ENCODE measurements at regions not wholly inside any gene's neighbourhood (a gene's known extent, or its start where the extent isn't known, plus 50 kb on each side); places are given as distances from the start of the nearest gene placed in this dataset.

DNA sequence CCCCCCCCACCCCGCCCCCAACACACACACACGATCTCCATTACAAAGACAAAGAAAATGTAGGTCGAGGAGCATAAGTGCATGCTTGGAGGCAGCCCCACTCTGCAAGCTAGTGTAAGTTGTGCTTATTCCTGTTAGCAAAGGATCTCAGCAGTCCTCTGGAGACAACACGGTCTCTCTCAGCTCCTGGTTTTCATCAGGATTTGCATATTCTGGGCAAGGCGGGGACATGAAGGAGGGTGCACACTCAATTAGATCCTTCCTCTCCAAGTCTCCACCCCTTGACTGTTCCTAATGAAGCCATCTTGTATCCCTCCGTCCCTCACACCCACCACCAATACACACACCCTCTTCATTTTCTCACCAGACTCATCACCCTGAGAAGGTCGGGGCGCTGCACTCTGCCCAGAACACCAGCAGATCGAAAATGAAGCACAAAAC is 63.8 kb downstream of the MRPL46 start:
- ChIA-PET CTCF (interaction anchor here (0.7 to 2.6 kb wide), 2 partner anchors 8 to 10 kb away, joined by 3 to 7 read pairs; no protein-coding TSS in a partner anchor), POLR2A (no interaction called here)
- DNase-seq (ENCODE audit: low read depth, low spot score), result no peak
- TF ChIP-seq, protein P1, sequence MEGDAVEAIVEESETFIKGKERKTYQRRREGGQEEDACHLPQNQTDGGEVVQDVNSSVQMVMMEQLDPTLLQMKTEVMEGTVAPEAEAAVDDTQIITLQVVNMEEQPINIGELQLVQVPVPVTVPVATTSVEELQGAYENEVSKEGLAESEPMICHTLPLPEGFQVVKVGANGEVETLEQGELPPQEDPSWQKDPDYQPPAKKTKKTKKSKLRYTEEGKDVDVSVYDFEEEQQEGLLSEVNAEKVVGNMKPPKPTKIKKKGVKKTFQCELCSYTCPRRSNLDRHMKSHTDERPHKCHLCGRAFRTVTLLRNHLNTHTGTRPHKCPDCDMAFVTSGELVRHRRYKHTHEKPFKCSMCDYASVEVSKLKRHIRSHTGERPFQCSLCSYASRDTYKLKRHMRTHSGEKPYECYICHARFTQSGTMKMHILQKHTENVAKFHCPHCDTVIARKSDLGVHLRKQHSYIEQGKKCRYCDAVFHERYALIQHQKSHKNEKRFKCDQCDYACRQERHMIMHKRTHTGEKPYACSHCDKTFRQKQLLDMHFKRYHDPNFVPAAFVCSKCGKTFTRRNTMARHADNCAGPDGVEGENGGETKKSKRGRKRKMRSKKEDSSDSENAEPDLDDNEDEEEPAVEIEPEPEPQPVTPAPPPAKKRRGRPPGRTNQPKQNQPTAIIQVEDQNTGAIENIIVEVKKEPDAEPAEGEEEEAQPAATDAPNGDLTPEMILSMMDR (IDR thresholded peaks at IDR 0.05; ENCODE audit: insufficient read depth, low read length, missing control alignments), result no peak
- no peak overlapping the region for H3K4me3 ChIP-seq (ENCODE audit: low read depth, low read length)

DNA sequence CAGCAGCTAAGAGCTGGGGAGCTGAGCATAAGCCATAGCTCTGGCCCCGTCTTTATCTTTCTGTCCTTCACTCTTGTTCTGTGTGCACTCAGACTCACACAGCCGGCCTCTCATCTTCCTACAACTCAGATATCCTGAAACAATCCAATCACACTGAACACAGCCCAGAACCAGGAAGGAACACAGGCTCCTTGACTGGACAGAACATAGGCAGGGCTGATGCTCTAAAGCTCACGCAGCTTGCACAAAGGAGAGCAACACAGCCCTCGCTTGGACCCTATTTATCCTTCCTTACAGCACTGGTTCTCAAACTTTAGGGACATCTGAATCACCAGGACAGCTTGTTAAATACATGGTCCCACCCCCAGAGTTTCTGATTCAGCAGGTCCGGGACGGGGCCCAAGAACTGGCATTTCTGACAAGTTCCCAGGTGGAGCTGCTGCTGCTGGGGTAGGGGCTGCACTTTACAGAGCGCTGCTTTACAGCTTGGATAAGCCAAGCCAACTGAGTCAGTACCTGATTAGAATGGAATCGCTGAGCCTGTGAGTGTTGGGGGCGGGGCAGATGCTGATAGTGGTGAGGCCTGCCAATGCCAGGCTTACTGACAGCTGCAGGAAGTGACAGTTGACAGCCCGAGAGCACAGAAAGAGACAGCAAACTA is 65.1 kb downstream of the MRPL46 start:
- TF ChIP-seq, protein P1 (IDR thresholded peaks at IDR 0.05; ENCODE audit: insufficient read depth, low read length, missing control alignments), result no peak
- H3K4me3 ChIP-seq (ENCODE audit: low read depth, low read length), result no peak overlapping the region
- DNase-seq (ENCODE audit: low read depth, low spot score), result no peak
- ChIA-PET POLR2A (no interaction called here), CTCF (interaction anchor here (2.6 kb wide), 1 partner anchor 9 kb away, joined by 7 read pairs; no protein-coding TSS in a partner anchor)

DNA sequence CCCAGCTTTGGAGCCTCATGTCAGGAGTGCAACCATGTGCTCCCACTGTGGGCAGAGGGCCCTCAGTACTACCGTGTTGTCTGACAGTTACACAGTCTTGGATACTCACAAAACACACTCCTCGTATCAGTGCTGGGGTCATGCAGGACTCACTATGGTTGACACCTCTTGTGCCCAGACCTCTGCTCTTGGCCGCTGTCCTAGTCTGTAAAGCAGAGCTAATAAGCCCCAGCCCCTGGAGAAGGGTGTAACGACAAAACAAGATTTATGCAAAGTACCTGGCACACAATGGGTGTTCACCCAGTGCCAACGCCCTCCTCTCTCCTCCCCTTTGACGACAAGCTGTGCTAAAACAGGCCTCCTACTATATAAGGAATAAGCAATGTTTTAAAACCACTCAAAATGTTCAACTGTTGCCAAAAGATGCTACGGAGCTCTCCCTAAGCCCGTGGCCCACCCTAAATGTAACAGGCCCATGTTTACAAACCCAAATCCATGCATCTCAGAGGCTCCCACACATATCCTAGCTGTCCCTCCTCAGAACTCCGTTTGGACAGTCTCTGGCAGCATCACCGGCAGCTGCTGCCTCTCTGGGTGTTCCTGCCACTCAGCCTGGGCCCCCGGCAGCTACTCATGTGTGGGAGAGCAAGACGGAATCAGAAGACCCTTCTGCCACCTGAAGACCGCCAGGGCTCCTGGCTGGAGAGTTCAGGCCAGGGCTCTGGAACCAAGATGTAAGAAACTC is 65.8 kb downstream of the MRPL46 start:
- no peak overlapping the region for H3K4me3 ChIP-seq (ENCODE audit: low read depth, low read length)

DNA sequence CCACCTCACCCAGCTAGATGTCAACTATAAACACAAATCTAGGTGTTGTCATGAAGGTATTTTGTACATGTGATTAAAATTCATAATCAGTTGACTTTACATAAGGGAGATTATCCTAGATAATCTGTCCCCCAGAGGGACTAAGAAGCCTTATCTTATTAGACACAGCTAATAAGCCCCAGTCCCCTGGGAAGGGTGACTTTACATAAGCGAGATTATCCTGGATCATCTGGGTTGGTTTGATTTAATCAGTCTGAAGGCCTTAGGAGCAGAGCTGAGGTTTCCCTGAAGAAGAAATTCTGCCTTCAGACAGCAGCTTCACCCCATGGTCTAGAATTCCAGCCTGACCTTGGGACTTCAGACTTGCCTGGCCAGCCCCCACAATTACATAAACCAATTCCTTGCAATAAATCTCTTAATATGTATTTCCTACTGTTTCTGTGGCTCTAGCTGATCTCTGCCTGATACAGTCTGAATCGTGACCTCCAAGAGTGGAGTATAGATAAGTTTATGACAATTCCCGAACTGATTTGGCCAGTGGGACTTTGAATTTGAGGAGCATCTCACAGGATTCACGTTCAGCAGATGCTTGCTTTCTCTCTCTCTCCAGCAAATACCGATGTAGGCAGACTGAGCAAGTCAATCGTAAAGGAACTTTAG is 66.5 kb downstream of the MRPL46 start:
- CTCF ChIA-PET, result interaction anchor here (0.7 to 1.7 kb wide), 2 partner anchors 66 to 155 kb away, joined by 3 to 4 read pairs; no protein-coding TSS in a partner anchor
- TF ChIP-seq, protein P1 (IDR thresholded peaks at IDR 0.05; ENCODE audit: insufficient read depth, low read length, missing control alignments), result no peak

More for the DNA sequence above, 65.8 kb downstream of the MRPL46 start:
- no peak for DNase-seq (ENCODE audit: low read depth, low spot score)
- TF ChIP-seq, protein P1 (IDR thresholded peaks at IDR 0.05; ENCODE audit: insufficient read depth, low read length, missing control alignments), result no peak
- ChIA-PET POLR2A (no interaction called here), CTCF (interaction anchor here (1.7 to 2.6 kb wide), 2 partner anchors 10 to 67 kb away, joined by 4 to 7 read pairs; no protein-coding TSS in a partner anchor)

DNA sequence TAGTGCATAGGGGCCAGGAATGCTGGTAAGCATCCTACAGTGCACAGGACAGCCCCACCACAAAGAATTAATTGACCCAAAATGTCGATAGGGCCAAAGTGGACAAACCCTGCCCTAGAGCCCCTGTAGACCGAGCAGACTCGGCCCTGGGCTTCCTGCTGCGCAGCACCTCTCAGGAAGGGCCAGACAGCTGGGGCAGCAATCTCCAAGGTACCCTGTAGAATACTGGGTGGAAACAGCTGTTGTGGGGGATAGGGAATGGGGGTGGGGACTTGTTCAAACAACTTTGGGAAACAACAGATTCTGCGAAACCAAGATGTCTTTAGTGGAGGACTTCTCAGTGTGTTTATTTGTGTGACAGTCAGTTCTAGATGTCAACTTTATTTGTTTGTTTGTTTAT is 67.1 kb downstream of the MRPL46 start:
- TF ChIP-seq, protein P1 (IDR thresholded peaks at IDR 0.05; ENCODE audit: insufficient read depth, low read length, missing control alignments), result no peak
- ChIA-PET POLR2A (no interaction called here), CTCF (interaction anchor here (0.7 to 1.7 kb wide), 2 partner anchors 66 to 154 kb away, joined by 3 to 4 read pairs; no protein-coding TSS in a partner anchor)
- no peak for DNase-seq (ENCODE audit: low read depth, low spot score)
- H3K4me3 ChIP-seq (ENCODE audit: low read depth, low read length), result no peak overlapping the region

More for the DNA sequence above, 66.5 kb downstream of the MRPL46 start:
- POLR2A ChIA-PET, result no interaction called here
- no peak for DNase-seq (ENCODE audit: low read depth, low spot score)
- no peak overlapping the region for H3K4me3 ChIP-seq (ENCODE audit: low read depth, low read length)

All from AG04449 (cell line).